Caco-2 (cell line): ENCODE measurements at regions not wholly inside any gene's neighbourhood (a gene's known extent, or its start where the extent isn't known, plus 50 kb on each side); places are given as distances from the start of the nearest gene placed in this dataset.

ENCODE experiments used
- BruUV-seq: library from RNA; stranded (reverse); fragments of 400-500 nt; replicated peaks from 2 replicates; lab custom pipeline; 2021; lab: Mats Ljungman, UMichigan
- CTCF ChIA-PET: fragments of 300-600 bp; sonication (Branson Sonifier 250); formaldehyde crosslinking; loops from one replicate; lab custom pipeline; 2022; ENCODE audit warnings: antibody characterized with exemption; lab: Charles Lee
- POLR2A ChIA-PET: fragments of 300-600 bp; sonication (Branson Sonifier 250); formaldehyde crosslinking; loops from one replicate; lab custom pipeline; 2022; ENCODE audit warnings: antibody characterized with exemption; lab: Charles Lee
- DNase-seq, 2 experiments: peaks; one replicate each; pipeline versions ENCODE4 v3.0.0 to v3.0.0-alpha.2; 2020 to 2022
- H3K27me3 ChIP-seq: replicated peaks from 2 replicates; pipeline ENCODE4 v1.6.0; 2011; ENCODE audit warnings: low read length; ENCODE audit not compliant: control insufficient read depth, insufficient read depth
- H3K36me3 ChIP-seq: 2 replicates; pipeline ENCODE4 v1.5.1; 2011; ENCODE audit warnings: low read length; ENCODE audit not compliant: control insufficient read depth, insufficient read depth
- H3K4me1 ChIP-seq: fragments of 250-450 bp; sonication (Bioruptor Pico); 2 replicates; pipeline ENCODE4 v1.5.1; 2020; ENCODE audit warnings: mild to moderate bottlenecking
- H3K4me3 ChIP-seq: 2 replicates; pipeline ENCODE4 v1.5.1; 2011; ENCODE audit warnings: low read depth, mild to moderate bottlenecking, control low read depth, low read length
- H3K9me3 ChIP-seq: fragments of 250-450 bp; sonication (Bioruptor Pico); 2 replicates; pipeline ENCODE4 v1.5.1; 2020; ENCODE audit warnings: mild to moderate bottlenecking, moderate library complexity
- H3K27ac Mint-ChIP-seq: one replicate; pipeline ENCODE4 v1.8.0; 2022; ENCODE audit warnings: mixed read lengths; ENCODE audit not compliant: unreplicated experiment
- H3K27me3 Mint-ChIP-seq: one replicate; pipeline ENCODE4 v1.8.0; 2022; ENCODE audit warnings: mixed read lengths; ENCODE audit not compliant: insufficient read depth, unreplicated experiment
- H3K36me3 Mint-ChIP-seq: one replicate; pipeline ENCODE4 v1.8.0; 2022; ENCODE audit warnings: mild to moderate bottlenecking, mixed read lengths; ENCODE audit not compliant: insufficient read depth, unreplicated experiment
- H3K4me1 Mint-ChIP-seq: one replicate; pipeline ENCODE4 v1.8.0; 2022; ENCODE audit warnings: low read depth, mixed read lengths; ENCODE audit not compliant: unreplicated experiment
- H3K4me3 Mint-ChIP-seq: one replicate; pipeline ENCODE4 v1.8.0; 2022; ENCODE audit warnings: mild to moderate bottlenecking, moderate library complexity, mixed read lengths; ENCODE audit not compliant: unreplicated experiment
- H3K9me3 Mint-ChIP-seq: one replicate; pipeline ENCODE4 v1.8.0; 2022; ENCODE audit warnings: mixed read lengths; ENCODE audit not compliant: unreplicated experiment
- intact Hi-C: fragments of 100-400 bp; cut with micrococcal nuclease; formaldehyde crosslinking; loops from one replicate; pipeline ENCODE4 v1.10.0; 2022; ENCODE audit not compliant: unreplicated experiment
- TF ChIP-seq, protein P1 (sequence below), 2 experiments: fragments of 200-600 bp in 1 of 2; IDR thresholded peaks; 1 replicate in 1 of 2; 2 replicates in 1 of 2; pipeline versions ENCODE4 v1.5.1 to v1.8.0; 2011 to 2022; ENCODE audit warnings: antibody characterized with exemption in 1 of 2, control low read depth in 1 of 2, inconsistent platforms in 1 of 2, low read depth in 1 of 2, low read length in 1 of 2, mild to moderate bottlenecking in 1 of 2, moderate library complexity in 1 of 2; ENCODE audit not compliant: insufficient read depth in 1 of 2, severe bottlenecking in 1 of 2, unreplicated experiment in 1 of 2

- Mint-ChIP-seq H3K4me1 (no peaks in the 10 kb centered on the region), H3K27ac (no peak overlapping the region), H3K4me3 (no peak overlapping the region), H3K36me3 (no peaks in the 10 kb centered on the region), H3K27me3 (peaks cover 32% of the 10 kb centered on the region), H3K9me3 (no peaks in the 10 kb centered on the region)
- H3K27me3 ChIP-seq, result no peaks in the 10 kb centered on the region; the same call in 1 of the 2 replicates
- TF ChIP-seq, protein P1, sequence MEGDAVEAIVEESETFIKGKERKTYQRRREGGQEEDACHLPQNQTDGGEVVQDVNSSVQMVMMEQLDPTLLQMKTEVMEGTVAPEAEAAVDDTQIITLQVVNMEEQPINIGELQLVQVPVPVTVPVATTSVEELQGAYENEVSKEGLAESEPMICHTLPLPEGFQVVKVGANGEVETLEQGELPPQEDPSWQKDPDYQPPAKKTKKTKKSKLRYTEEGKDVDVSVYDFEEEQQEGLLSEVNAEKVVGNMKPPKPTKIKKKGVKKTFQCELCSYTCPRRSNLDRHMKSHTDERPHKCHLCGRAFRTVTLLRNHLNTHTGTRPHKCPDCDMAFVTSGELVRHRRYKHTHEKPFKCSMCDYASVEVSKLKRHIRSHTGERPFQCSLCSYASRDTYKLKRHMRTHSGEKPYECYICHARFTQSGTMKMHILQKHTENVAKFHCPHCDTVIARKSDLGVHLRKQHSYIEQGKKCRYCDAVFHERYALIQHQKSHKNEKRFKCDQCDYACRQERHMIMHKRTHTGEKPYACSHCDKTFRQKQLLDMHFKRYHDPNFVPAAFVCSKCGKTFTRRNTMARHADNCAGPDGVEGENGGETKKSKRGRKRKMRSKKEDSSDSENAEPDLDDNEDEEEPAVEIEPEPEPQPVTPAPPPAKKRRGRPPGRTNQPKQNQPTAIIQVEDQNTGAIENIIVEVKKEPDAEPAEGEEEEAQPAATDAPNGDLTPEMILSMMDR (IDR thresholded peaks at IDR 0.05; ENCODE audit: insufficient read depth in 1 of 2, low read depth in 1 of 2, low read length in 1 of 2, severe bottlenecking in 1 of 2, unreplicated experiment in 1 of 2), result no peak
- no peak overlapping the region for H3K4me3 ChIP-seq
- intact Hi-C loops, result no loop called here
- H3K4me1 ChIP-seq, result no peaks in the 10 kb centered on the region
- no TSS peak for BruUV-seq
- ChIA-PET CTCF (no interaction called here), POLR2A (no interaction called here)
- DNase-seq, result no peak
- no peaks in the 10 kb centered on the region for H3K36me3 ChIP-seq
- H3K9me3 ChIP-seq, result peaks cover 10% of the 10 kb centered on the region
Observed at GRCh38 chr10:1847361-1847760, 110.0 kb upstream of the ADARB2 start.

GRCh38 chr10:1846032-1846431, 108.7 kb upstream of the ADARB2 start:
- no peak overlapping the region for H3K27ac Mint-ChIP-seq
- Histone ChIP-seq H3K4me1 (no peaks in the 10 kb centered on the region), H3K27me3 (no peaks in the 10 kb centered on the region; the same call in 1 of the 2 replicates), H3K4me3 (no peak overlapping the region), H3K9me3 (peaks cover 10% of the 10 kb centered on the region), H3K36me3 (no peaks in the 10 kb centered on the region)
- ChIA-PET CTCF (no interaction called here), POLR2A (no interaction called here)
- no peaks in the 10 kb centered on the region for H3K36me3 Mint-ChIP-seq
- intact Hi-C loops, result no loop called here
- H3K4me3 Mint-ChIP-seq, result no peak overlapping the region
- BruUV-seq, result no TSS peak
- H3K9me3 Mint-ChIP-seq, result no peaks in the 10 kb centered on the region
- H3K4me1 Mint-ChIP-seq, result no peaks in the 10 kb centered on the region
- DNase-seq, result no peak
- TF ChIP-seq, protein P1 (IDR thresholded peaks at IDR 0.05; ENCODE audit: insufficient read depth in 1 of 2, low read depth in 1 of 2, low read length in 1 of 2, severe bottlenecking in 1 of 2, unreplicated experiment in 1 of 2), result no peak
- peaks cover 28% of the 10 kb centered on the region for H3K27me3 Mint-ChIP-seq

DNA sequence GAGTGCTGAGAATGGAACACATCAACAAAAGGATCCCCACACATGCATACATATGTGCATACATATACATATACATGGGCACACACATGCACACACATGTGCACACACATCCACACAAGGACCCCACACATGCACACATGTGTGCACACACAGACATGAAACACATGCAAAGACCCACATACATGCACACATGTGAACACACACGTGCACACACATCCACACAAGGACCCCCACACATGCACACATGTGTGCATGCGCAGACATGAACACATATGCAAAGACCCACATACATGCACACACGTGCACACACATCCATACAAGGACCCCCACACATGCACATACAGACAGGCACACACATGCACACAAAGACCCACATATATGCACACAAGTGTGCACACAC, 104.4 kb upstream of the ADARB2 start:
- H3K36me3 ChIP-seq, result no peaks in the 10 kb centered on the region
- POLR2A ChIA-PET, result no interaction called here
- H3K27me3 Mint-ChIP-seq, result peaks cover 19% of the 10 kb centered on the region
- no peaks in the 10 kb centered on the region for H3K4me1 Mint-ChIP-seq
- TF ChIP-seq, protein P1 (IDR thresholded peaks at IDR 0.05; ENCODE audit: insufficient read depth in 1 of 2, low read depth in 1 of 2, low read length in 1 of 2, severe bottlenecking in 1 of 2, unreplicated experiment in 1 of 2), result no peak
- H3K4me3 Mint-ChIP-seq, result no peak overlapping the region
- no TSS peak for BruUV-seq
- H3K4me3 ChIP-seq, result no peak overlapping the region
- no peaks in the 10 kb centered on the region for H3K36me3 Mint-ChIP-seq
- H3K9me3 Mint-ChIP-seq, result no peaks in the 10 kb centered on the region
- CTCF ChIA-PET, result no interaction called here
- intact Hi-C loops, result no loop called here
- no peaks in the 10 kb centered on the region for H3K4me1 ChIP-seq
- H3K27me3 ChIP-seq, result no peaks in the 10 kb centered on the region; the same call in 1 of the 2 replicates
- no peak for DNase-seq
- no peak overlapping the region for H3K27ac Mint-ChIP-seq
- H3K9me3 ChIP-seq, result no peaks in the 10 kb centered on the region
